Skeletal muscle cell (primary cell): ENCODE measurements at regions not wholly inside any gene's neighbourhood (a gene's known extent, or its start where the extent isn't known, plus 50 kb on each side); places are given as distances from the start of the nearest gene placed in this dataset.

Source experiments
- DNase-seq: peaks from one replicate; pipeline ENCODE4 v3.0.0-alpha.2; 2010; ENCODE audit warnings: low read depth
- H3K4me3 ChIP-seq: 2 replicates; pipeline ENCODE4 v1.5.1; 2011; ENCODE audit warnings: low read depth, mild to moderate bottlenecking, control low read depth, low read length, moderate library complexity

DNA sequence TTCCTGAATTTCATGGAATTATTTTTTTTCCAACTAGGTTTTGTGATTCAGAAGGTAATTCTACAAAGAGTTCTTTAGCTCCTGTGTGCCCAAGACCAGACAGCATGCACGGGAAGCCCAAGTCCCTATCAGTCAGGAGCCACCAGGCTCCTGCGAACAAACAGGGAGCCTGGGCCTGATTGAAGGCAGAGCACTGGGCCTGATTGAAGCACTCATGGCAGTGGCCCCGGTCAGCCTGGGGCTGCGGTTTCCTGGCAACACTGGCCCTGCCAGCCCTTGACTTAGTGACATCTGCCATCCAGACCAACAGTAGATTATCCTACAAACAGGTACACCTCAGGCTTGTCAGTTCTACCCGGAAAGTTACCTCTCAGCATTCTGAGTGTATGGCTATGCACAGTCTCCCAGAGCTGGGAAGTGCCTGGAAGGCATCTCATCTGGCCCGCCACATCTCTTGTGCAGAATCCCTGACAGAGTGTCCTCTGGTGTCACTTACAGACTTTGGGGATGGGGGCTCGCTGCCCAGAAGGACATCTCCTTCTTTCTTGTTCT, 133.8 kb downstream of the VEGFA start:
- no peak for DNase-seq
- H3K4me3 ChIP-seq = no peak overlapping the region

DNA sequence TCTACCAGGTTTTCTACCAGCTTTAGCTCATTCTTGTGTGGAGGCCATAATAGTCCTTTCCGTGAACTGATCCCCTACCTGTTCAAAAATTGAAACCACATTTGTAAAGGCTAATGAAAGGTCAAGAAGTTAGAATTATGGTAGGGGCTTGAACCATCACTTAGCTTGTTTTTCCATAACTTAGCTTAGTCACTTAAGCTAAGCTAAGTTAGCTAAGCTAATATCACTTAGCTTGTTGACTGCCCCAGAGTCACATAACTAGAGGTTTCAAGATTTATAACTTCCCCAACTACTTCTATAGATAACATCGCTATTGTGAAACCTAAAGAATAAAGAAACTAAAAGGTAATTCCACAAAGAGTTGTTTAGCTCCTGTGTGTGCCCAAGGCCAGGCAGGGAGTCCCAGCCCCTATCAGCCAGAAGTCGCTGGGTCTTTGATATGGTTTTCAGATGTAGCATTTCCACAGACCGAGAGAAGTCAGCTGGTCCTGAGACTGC, 131.8 kb downstream of the VEGFA start:
- no peak overlapping the region for H3K4me3 ChIP-seq
- DNase-seq = no peak

- DNase-seq = no peak
- H3K4me3 ChIP-seq = no peak overlapping the region
These were observed 131.1 kb downstream of the VEGFA start for GRCh38 chr6:43900916-43901732.

DNA sequence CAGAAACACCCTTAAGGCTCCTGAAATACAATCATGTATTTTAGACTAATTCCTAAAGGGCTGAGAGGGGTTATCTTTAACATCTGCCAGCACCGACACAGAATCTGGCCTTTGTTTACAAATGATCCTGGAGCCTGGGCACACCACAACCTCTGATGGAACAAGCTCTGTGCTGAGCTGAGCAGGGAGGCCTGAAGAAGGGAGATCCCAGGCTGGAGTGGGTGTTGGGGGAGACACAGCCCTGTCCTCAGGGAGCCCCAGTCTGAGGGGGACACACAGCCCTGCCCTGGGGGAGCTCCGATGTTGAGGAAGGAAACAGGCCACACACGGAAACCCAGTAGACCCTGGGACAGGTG, 130.5 kb downstream of the VEGFA start:
- no peak for DNase-seq

DNA sequence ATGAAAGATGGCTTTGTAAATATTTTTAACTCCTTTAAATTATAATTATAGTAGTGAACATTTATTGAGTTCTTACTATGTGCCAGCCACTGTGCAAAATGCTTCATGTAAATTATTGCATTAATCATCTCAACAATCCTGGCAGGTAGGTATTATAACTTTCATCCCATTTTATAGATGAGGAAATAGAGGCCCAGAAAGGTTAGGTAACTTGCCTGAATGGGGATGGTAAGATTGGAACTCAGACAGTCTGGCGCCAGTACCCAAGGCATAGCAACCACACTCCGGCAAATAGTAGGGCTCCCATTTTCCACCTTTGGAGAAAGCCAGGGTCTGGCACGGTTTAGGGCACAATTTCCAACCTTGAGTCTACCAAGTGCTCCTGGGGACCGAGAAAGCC, 129.8 kb downstream of the VEGFA start:
- no peak for DNase-seq

More for the DNA sequence above, 130.5 kb downstream of the VEGFA start:
- no peak overlapping the region for H3K4me3 ChIP-seq

DNA sequence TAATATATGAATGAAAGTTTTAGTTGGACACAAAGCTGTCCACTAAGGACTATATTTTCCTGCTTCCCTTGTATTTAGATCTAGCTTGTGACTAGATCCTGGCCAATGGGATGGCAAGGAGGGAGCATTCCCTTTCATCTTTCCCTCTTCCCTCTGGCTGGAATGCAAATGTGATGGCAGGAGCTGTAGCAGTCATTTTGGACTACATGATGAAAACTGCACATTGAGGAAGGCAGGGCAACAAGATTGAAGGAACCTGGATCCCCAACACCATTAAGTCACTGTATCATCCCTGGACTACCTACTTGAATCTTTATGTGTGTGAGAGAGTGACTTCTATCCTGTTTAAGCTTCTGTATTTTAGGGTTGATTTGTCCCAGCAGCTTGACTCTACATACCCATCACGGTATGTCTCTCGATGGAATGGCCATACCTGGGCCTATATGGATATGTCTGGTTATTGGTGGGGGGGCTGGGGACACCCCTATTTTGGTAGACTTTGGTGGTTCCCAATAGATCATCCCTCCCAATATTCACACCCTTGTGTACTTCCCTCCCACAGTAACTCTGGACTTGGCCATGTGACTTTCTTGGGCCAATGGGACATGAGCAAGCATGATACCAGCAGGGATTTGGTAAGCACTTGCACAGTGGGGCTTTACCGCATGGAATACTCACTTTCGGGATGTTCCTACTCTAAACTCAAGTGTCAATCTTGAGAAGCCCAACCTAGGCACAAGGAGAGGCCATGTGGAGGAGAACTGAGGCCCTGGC, 128.5 kb downstream of the VEGFA start:
- no peak overlapping the region for H3K4me3 ChIP-seq
- no peak for DNase-seq

More for the DNA sequence above, 129.8 kb downstream of the VEGFA start:
- no peak overlapping the region for H3K4me3 ChIP-seq

- no peak for DNase-seq
- H3K4me3 ChIP-seq = no peak overlapping the region
These were observed 127.7 kb downstream of the VEGFA start for GRCh38 chr6:43897571-43898302.

- H3K4me3 ChIP-seq = no peak overlapping the region
- DNase-seq = no peak
These were observed 126.6 kb downstream of the VEGFA start for GRCh38 chr6:43896329-43897255.

- no peak for DNase-seq
- no peak overlapping the region for H3K4me3 ChIP-seq
These were observed 125.8 kb downstream of the VEGFA start for GRCh38 chr6:43895656-43896328.

DNA sequence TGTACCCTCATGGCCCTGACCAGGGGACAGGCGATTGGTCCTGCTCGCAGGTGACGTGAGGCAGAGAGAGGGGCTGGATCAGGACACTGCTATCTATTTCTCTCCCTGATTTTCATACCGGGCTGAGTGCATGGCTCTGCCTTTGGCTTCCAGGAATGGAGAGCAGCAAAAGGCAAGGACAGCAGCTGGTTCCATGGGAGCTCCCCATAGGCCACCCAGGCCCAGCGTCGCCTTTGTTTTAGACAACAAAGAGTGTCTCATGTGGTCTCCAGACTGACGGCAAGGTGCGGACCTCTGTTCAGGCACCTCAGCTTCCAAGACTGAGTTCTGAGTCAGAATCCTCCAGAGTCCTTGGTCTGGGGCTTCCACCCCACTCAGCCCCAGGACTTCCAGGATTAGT, 123.1 kb downstream of the VEGFA start:
- no peak for DNase-seq
- no peak overlapping the region for H3K4me3 ChIP-seq

GRCh38 chr6:43891072-43891870, 121.3 kb downstream of the VEGFA start:
- no peak for DNase-seq
- no peak overlapping the region for H3K4me3 ChIP-seq

DNA sequence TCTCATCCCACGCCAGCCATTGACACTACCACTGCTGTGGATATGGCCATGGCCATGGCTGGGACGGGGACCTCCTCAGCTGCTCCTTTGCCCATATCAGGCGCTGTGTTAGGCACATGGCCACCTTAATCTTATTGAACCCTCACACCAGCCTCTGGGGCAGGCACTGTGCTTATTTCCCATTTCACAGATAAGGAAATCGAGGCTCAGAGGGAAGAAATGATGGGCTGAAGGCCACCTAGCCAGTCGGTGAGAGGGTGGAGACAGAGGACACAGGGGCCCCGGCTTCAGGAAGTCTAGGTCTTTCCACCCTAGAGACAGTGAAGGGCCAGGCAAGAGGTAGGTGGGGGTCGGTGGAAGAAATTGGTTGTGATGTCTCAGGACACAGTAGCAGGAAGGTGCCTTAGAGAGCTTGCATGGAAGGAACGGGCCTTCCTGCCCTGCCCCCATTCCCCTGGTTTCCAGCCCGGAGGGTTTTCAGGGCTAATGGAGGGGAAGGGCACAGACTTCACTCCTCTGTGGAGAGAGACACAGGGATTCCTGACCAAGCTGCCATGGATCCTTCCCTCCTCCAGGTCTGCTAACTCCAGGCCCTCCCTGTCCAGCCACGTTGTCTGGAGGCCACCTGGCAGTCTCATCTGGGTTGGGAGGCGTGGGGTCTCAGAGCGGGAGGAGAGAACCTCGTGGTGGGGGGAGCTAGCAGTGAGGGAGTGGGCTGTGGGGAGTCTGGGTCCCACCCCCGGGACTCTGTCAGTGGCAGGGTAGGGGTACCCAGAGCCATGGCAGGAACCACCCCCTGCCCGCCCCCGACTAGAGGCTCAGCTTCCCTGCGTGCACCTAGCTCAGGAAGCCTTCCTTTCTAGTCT, 120.4 kb downstream of the VEGFA start:
- no peak overlapping the region for H3K4me3 ChIP-seq
- no peak for DNase-seq

DNA sequence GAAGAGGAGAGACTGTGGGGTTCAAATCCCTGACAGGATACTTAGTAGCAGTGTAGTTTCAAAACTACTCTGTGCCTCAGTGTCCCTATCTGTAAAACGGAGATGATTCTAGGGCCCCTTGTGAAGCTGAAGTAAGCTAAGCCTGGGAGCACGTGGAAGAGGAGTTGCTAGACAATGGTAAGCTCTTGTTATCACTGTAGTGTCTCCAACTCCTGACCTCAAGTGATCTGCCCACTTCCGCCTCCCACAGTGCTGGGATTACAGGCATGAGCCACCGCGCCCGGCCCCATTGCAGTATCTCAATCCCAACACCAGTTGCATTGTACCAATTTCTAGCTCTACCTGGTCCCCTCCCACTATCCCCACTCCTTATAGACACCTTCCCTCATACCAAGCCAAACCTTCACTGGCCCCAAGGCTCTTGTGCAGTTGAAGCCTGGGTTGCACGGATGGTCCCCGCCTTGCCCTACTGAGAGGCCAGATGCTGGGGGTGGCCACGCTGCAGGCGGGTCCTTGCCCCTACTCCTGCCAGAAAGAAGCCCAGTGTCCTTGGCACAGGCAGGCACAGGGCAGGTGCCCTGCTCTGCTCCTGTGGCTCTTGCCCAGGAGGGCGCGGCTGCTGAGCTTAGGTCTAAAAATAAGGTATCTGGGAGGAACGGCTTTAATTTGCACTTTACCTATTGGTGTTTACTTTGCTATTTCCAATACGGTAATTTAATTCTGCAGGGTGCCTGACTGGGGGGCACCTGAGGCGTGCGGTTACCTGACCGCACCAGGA, 118.1 kb downstream of the VEGFA start:
- no peak overlapping the region for H3K4me3 ChIP-seq
- DNase-seq = no peak

- no peak overlapping the region for H3K4me3 ChIP-seq
- DNase-seq = no peak
These were observed 117.4 kb downstream of the VEGFA start for GRCh38 chr6:43887340-43887858.

DNA sequence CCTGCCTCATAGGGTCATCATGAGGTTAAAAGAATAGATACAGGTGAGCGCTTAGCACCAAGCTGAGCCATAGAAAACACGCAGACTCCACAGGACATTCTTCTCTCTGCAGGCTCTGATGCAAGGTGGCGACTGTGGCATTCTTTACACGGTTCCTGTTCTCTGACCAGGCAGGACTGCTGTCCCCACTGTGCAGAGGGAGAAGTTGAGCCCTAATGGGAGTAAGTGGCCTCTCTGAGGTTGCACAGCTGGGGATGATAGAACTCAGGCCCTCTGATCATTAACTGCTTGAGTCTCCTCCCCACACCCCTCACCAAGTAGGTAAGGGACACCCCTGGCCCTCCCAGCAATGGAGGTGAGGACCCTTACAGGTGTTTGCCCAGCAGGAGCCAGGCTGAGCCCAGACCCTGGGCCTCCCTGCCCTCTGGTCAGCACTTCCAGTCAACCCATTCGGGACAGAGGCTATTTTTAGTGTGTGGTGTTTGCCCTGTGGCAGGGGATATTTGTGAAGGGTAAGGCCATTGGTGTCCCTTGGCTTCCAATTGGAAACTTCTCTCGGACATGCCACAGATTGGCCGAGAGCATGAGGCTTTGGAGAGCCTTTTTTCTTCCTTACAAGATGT, 116.8 kb downstream of the VEGFA start:
- no peak for DNase-seq
- no peak overlapping the region for H3K4me3 ChIP-seq
